GM12872 (cell line): ENCODE measurements at regions not wholly inside any gene's neighbourhood (a gene's known extent, or its start where the extent isn't known, plus 50 kb on each side); places are given as distances from the start of the nearest gene placed in this dataset.

Experiments
- TF ChIP-seq, protein P1 (sequence below): IDR thresholded peaks from 3 replicates; pipeline ENCODE4 v1.5.1; 2011; ENCODE audit warnings: low read depth, mild to moderate bottlenecking, low read length, moderate library complexity; ENCODE audit not compliant: insufficient read depth

DNA sequence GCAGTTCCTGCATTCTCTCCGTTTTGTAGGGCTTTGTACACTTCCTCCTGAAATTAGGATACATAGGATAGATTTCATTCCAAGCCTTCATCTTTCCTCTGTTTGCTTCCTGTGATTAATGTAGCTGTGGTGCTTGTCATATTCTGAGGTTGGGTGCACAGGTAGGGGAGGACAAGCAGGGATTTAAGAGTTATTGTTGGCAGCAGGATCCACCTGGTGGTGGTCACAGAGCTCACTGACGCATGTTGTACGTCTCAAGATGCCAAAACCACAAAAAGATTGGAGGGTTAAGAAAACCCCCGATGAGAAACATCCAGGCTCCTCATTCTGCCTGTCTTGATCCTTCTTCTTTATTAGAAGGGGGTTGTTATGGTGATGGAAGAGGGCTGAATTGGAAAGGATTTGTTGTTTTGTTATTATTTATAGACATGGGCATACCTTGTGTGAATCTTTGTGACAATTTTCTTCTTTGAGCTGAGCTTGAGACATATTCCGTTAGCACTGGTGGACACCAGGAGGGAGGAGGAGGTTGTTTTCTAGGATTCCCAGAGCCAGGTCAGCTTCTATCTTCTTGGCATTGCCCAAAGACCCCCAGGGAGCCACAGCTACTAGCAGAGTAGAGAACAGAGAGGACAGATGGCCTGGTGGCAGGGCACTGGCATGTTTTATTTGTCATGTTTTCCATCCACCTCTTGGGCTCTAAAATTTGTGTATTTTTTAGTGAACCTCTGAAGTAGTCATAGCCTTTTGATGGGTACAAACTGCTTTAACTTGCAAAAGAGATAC lies 57.7 kb upstream of the LARS2 start:
- TF ChIP-seq, protein P1, sequence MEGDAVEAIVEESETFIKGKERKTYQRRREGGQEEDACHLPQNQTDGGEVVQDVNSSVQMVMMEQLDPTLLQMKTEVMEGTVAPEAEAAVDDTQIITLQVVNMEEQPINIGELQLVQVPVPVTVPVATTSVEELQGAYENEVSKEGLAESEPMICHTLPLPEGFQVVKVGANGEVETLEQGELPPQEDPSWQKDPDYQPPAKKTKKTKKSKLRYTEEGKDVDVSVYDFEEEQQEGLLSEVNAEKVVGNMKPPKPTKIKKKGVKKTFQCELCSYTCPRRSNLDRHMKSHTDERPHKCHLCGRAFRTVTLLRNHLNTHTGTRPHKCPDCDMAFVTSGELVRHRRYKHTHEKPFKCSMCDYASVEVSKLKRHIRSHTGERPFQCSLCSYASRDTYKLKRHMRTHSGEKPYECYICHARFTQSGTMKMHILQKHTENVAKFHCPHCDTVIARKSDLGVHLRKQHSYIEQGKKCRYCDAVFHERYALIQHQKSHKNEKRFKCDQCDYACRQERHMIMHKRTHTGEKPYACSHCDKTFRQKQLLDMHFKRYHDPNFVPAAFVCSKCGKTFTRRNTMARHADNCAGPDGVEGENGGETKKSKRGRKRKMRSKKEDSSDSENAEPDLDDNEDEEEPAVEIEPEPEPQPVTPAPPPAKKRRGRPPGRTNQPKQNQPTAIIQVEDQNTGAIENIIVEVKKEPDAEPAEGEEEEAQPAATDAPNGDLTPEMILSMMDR = 0 out of 3 replicates have a peak, but pooled peaks have one; percentile 3

DNA sequence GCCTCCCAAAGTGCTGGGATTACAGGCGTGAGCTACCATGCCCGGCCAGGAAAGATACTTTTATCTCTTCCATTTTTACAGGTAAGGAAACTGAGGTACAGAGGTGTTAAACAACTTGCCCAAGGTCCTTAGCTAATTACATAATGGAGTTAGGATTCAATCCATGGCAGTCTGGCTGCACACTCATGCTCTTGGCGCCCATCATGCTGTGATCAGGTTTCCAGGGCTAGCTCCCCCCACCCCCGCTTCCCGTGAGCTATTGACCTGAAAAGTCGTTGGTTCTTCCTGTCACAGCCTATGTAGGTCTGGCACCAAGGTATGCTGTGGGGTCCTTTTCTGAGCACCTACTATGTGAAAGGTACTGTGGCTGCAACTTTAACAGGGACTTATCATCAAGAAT lies 55.9 kb upstream of the LARS2 start:
- TF ChIP-seq, protein P1 = no peak

DNA sequence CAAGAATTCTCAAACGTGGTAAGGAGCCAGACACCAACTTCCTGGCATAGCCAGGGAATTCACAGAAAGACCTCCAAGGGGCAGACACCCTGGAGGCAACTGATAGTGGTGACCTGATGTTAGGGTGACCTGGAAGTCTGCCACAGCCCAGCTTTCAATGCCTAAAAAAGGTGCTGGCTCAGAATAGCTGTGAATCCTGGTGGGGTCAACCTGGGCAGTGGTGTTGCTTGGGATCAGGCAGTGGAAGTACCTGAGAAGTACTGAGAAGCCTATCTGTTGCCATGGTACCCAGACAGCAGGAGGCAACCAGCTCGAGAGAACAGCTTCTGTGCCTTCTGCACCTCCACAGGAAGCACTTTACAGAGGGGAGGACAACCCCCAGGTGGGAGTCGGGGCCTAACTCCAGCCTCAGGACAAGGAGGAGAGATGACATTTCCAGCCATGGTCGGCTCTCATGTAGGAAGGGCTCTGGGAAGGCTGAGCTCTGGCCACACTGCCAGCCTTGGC lies 55.4 kb upstream of the LARS2 start:
- TF ChIP-seq, protein P1 = no peak

DNA sequence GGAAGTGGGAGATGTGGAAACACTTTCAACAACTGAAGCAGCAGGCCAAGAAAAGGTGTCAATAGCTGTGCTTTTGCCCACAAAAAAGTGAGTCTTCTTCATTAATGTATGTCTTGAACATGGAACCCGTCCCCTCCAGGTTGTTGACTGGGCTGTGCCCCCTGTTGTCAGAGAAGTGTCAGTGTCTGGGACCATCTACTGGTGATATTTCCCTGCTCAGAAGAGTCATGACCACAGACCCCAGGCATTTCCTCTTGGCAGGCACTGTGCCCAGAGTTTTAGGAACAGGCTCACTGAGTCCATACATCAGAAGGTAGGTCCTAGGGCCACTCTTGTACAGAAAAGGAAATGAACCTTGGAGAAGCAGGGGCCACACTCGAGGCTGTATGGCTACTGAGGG lies 54.8 kb upstream of the LARS2 start:
- TF ChIP-seq, protein P1 = peak; percentile 16; the same call in 1 of the 3 replicates

DNA sequence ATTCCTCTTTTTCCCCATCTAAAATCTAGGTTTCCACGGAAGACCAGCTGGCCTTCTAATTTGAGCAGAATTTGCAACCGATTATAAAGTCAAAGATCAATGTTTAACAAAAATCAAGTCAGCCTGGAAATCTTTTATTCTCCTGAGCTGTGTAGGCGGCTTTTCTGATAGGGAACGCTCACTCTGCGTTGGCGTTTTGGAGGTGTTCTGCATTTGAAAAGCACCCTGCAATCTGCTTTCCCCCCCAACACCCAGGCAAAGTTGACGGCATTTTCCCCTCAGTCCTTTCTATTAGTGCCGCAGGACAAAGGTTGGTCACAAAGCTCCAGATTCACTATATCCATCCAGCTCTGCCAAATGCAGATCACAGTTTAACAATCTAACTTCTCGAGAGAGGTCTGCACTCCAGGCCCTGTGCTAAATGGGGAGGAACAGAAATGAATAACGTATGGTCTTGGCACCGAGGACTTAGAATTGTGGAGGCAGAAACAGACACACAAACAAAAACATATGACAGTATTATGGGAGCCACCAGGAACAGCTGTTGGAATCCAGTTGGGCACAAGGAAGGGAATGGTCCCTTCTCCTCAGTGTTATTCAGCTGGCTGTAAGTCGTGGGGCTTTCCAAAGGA lies 50.4 kb upstream of the LARS2 start:
- TF ChIP-seq, protein P1 = no peak
